Stimulated activated CD8-positive, alpha-beta memory T cell treated with anti-CD3 and anti-CD28 coated beads, Interleukin-2, amount 100 ng/mL, for 48 hours (primary cell): ENCODE measurements at regions not wholly inside any gene's neighbourhood (a gene's known extent, or its start where the extent isn't known, plus 50 kb on each side); places are given as distances from the start of the nearest gene placed in this dataset.

Experiments used
- DNase-seq, 2 donors: peaks; one replicate each; pipeline ENCODE4 v3.0.0-alpha.2; 2020; ENCODE audit warnings: low read depth in 2 of 2

- no peak for DNase-seq
These were observed 67.5 kb upstream of the ZMIZ1 start for GRCh38 chr10:79001082-79001885.

GRCh38 chr10:79002336-79002735, 66.4 kb upstream of the ZMIZ1 start:
- no peak for DNase-seq

- DNase-seq, result no peak
These were observed 65.3 kb upstream of the ZMIZ1 start for GRCh38 chr10:79003183-79004100.

- DNase-seq, result no peak
These were observed 64.5 kb upstream of the ZMIZ1 start for GRCh38 chr10:79004311-79004710.

GRCh38 chr10:79005126-79005810, 63.5 kb upstream of the ZMIZ1 start:
- no peak for DNase-seq

GRCh38 chr10:79007018-79007417, 61.7 kb upstream of the ZMIZ1 start:
- DNase-seq, result no peak

- no peak for DNase-seq
These were observed 61.1 kb upstream of the ZMIZ1 start for GRCh38 chr10:79007421-79008319.

GRCh38 chr10:79009145-79009544, 59.6 kb upstream of the ZMIZ1 start:
- no peak for DNase-seq

- DNase-seq, result no peak
These were observed 56.2 kb upstream of the ZMIZ1 start for GRCh38 chr10:79012567-79012966.

GRCh38 chr10:79013406-79013987, 55.3 kb upstream of the ZMIZ1 start:
- no peak for DNase-seq

- DNase-seq, result no peak
These were observed 54.0 kb upstream of the ZMIZ1 start for GRCh38 chr10:79014796-79015195.

GRCh38 chr10:79017882-79018520, 50.8 kb upstream of the ZMIZ1 start:
- DNase-seq, result no peak

- no peak for DNase-seq
These were observed 50.2 kb upstream of the ZMIZ1 start for GRCh38 chr10:79018521-79019011.
